ENCODE measurements at regions not wholly inside any gene's neighbourhood (a gene's known extent, or its start where the extent isn't known, plus 50 kb on each side); places are given as distances from the start of the nearest gene placed in this dataset.
A peak's percentile ranks its signal among the peaks of the same experiment; 100 is the strongest.

GRCh38 chr2:20106746-20107145 is 55.3 kb upstream of the LAPTM4A start:
- H3K36me3 ChIP-seq (ENCODE audit: insufficient read depth, low read length): no peaks in the 10 kb centered on the region
- no peak overlapping the region for H3K27ac ChIP-seq (ENCODE audit: low read depth, low read length)
- peak overlapping the region; percentile 60 for H3K4me3 ChIP-seq (ENCODE audit: insufficient read depth, low read length)
- no peaks in the 10 kb centered on the region for H3K9me3 ChIP-seq (ENCODE audit: low read depth, low read length)
- H3K79me2 ChIP-seq (ENCODE audit: insufficient read depth, low read length): no peaks in the 10 kb centered on the region
- peak overlapping the region; percentile 48 for H3K4me2 ChIP-seq (ENCODE audit: insufficient read depth, low read length)
- no peaks in the 10 kb centered on the region for H3K4me1 ChIP-seq (ENCODE audit: insufficient read depth, low read length)
- H2AFZ ChIP-seq (ENCODE audit: low read length): peak overlapping the region; percentile 89
- TF ChIP-seq, protein P1, sequence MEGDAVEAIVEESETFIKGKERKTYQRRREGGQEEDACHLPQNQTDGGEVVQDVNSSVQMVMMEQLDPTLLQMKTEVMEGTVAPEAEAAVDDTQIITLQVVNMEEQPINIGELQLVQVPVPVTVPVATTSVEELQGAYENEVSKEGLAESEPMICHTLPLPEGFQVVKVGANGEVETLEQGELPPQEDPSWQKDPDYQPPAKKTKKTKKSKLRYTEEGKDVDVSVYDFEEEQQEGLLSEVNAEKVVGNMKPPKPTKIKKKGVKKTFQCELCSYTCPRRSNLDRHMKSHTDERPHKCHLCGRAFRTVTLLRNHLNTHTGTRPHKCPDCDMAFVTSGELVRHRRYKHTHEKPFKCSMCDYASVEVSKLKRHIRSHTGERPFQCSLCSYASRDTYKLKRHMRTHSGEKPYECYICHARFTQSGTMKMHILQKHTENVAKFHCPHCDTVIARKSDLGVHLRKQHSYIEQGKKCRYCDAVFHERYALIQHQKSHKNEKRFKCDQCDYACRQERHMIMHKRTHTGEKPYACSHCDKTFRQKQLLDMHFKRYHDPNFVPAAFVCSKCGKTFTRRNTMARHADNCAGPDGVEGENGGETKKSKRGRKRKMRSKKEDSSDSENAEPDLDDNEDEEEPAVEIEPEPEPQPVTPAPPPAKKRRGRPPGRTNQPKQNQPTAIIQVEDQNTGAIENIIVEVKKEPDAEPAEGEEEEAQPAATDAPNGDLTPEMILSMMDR (IDR thresholded peaks at IDR 0.05; ENCODE audit: extremely low read depth, low read depth, low read length): peak; percentile 29
- no peak for DNase-seq (ENCODE audit: insufficient read length, low spot score, missing footprints)
- H3K27me3 ChIP-seq (ENCODE audit: insufficient read depth, low read length): no peaks in the 10 kb centered on the region
- no peaks in the 10 kb centered on the region for H4K20me1 ChIP-seq (ENCODE audit: insufficient read depth, low read length)

- Histone ChIP-seq H3K4me3 (ENCODE audit: insufficient read depth, low read length) (no peak overlapping the region), H3K4me2 (ENCODE audit: insufficient read depth, low read length) (no peak overlapping the region), H3K9me3 (ENCODE audit: low read depth, low read length) (no peaks in the 10 kb centered on the region), H3K4me1 (ENCODE audit: insufficient read depth, low read length) (no peaks in the 10 kb centered on the region), H3K79me2 (ENCODE audit: insufficient read depth, low read length) (no peaks in the 10 kb centered on the region), H4K20me1 (ENCODE audit: insufficient read depth, low read length) (no peaks in the 10 kb centered on the region), H3K27me3 (ENCODE audit: insufficient read depth, low read length) (no peaks in the 10 kb centered on the region), H2AFZ (ENCODE audit: low read length) (no peak overlapping the region), H3K36me3 (ENCODE audit: insufficient read depth, low read length) (no peaks in the 10 kb centered on the region), H3K27ac (ENCODE audit: low read depth, low read length) (no peak overlapping the region)
- TF ChIP-seq, protein P1 (IDR thresholded peaks at IDR 0.05; ENCODE audit: extremely low read depth, low read depth, low read length): no peak
- DNase-seq (ENCODE audit: insufficient read length, low spot score, missing footprints): no peak
Measured at GRCh38 chr2:20104900-20105545, 53.6 kb upstream of the LAPTM4A start.

GRCh38 chr2:20103530-20103929 is 52.1 kb upstream of the LAPTM4A start:
- no peaks in the 10 kb centered on the region for H4K20me1 ChIP-seq (ENCODE audit: insufficient read depth, low read length)
- H3K4me3 ChIP-seq (ENCODE audit: insufficient read depth, low read length): no peak overlapping the region
- no peak for DNase-seq (ENCODE audit: insufficient read length, low spot score, missing footprints)

More at GRCh38 chr2:20103530-20103929, 52.1 kb upstream of the LAPTM4A start:
- Histone ChIP-seq H3K27ac (ENCODE audit: low read depth, low read length) (no peak overlapping the region), H3K27me3 (ENCODE audit: insufficient read depth, low read length) (no peaks in the 10 kb centered on the region), H3K4me2 (ENCODE audit: insufficient read depth, low read length) (no peak overlapping the region), H3K9me3 (ENCODE audit: low read depth, low read length) (no peaks in the 10 kb centered on the region), H3K36me3 (ENCODE audit: insufficient read depth, low read length) (no peaks in the 10 kb centered on the region), H3K79me2 (ENCODE audit: insufficient read depth, low read length) (no peaks in the 10 kb centered on the region), H3K4me1 (ENCODE audit: insufficient read depth, low read length) (no peaks in the 10 kb centered on the region), H2AFZ (ENCODE audit: low read length) (no peak overlapping the region)
- TF ChIP-seq, protein P1 (IDR thresholded peaks at IDR 0.05; ENCODE audit: extremely low read depth, low read depth, low read length): peak; percentile 50

All from osteoblast (primary cell).